22Rv1 (cell line): ENCODE measurements at regions not wholly inside any gene's neighbourhood (a gene's known extent, or its start where the extent isn't known, plus 50 kb on each side); places are given as distances from the start of the nearest gene placed in this dataset.

ENCODE experiments used
- ZFX ChIP-seq: fragments of 450-650 bp; IDR thresholded peaks from 2 replicates; pipeline ENCODE4 v1.6.1; 2017; ENCODE audit warnings: antibody characterized with exemption, borderline replicate concordance
- TF ChIP-seq, protein P1 (sequence below): fragments of 450-650 bp; IDR thresholded peaks from 2 replicates; pipeline ENCODE4 v1.5.1; 2017; ENCODE audit warnings: mild to moderate bottlenecking

DNA sequence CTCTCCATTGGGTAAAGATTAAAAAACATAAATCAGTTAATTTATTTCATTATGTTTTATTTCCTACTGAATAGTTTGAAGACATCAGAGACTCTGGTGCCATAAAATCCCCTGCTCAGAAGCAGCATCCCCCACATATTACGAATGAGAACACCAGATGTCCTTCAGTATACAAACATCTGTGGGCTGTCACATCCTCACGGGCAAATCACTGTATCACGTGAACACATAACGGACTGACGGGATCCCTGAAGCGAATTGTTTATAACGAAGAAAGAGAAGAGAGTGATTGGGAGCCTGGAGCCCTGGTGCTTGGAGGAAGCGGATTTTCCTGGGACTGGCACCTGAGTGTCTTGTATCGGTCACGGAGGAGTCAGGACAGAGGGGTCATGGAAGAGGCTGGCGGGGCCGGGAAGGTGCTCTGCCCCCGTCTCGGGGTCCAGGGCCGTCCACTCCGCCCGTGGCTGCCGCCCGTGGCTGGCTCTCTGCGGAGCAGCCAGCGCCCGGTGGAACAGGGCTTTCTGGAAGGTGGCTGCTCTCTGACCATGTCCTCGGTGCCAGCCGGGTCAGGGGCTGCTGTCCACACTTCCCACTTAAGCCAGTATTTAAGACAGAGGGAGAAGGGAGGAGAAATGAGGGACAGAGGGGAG is 452.7 kb upstream of the FAT1 start:
- TF ChIP-seq, protein P1, sequence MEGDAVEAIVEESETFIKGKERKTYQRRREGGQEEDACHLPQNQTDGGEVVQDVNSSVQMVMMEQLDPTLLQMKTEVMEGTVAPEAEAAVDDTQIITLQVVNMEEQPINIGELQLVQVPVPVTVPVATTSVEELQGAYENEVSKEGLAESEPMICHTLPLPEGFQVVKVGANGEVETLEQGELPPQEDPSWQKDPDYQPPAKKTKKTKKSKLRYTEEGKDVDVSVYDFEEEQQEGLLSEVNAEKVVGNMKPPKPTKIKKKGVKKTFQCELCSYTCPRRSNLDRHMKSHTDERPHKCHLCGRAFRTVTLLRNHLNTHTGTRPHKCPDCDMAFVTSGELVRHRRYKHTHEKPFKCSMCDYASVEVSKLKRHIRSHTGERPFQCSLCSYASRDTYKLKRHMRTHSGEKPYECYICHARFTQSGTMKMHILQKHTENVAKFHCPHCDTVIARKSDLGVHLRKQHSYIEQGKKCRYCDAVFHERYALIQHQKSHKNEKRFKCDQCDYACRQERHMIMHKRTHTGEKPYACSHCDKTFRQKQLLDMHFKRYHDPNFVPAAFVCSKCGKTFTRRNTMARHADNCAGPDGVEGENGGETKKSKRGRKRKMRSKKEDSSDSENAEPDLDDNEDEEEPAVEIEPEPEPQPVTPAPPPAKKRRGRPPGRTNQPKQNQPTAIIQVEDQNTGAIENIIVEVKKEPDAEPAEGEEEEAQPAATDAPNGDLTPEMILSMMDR: no peak
- no peak for TF ChIP-seq ZFX
